HG03460 (cell line): ENCODE measurements at regions not wholly inside any gene's neighbourhood (a gene's known extent, or its start where the extent isn't known, plus 50 kb on each side); places are given as distances from the start of the nearest gene placed in this dataset.

Experiments used
- ATAC-seq: cut with Tn5 transposase; IDR thresholded peaks from one replicate; pipeline ENCODE4 v1.9.1; 2021; ENCODE audit not compliant: unreplicated experiment

DNA sequence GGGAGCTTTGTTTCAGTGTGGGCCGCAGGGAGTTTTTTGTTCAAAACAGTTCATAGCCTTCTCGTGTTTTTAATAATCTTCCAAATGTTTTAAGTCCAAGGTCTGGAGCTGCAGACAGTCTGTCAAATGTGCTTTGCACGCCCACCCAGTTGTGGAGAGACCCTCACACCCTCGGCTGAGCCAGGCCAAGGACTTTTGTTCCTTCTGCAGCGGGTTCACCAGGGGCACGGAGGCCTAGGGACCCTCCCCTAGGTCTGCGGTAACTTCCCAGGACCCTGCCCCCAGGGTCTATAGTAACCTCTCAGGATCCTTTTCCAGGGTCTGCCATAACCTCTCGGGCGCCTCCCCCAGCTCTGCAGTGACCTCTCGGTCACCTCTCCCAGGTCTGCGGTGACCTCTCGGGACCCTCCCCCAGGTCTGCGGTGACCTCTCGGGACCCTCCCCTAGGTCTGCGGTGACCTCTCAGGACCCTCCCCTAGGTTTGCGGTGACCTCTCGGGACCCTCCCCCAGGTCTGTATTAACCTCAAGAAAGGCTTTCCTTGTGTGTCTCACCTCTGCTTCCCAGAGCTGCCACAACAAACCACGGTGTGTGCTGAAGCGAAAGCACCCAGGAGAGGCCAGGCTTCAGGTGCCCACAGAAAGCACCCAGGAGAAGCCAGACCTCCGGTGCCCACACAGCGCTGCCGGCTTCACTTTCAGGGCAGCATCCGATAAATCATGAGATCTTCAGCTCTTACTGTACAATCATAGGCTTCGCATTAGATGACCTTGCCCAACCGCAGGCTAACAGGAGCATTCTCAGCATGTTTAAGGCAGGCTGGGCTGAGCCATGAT, 301.9 kb upstream of the SALL3 start:
- no peak for ATAC-seq

DNA sequence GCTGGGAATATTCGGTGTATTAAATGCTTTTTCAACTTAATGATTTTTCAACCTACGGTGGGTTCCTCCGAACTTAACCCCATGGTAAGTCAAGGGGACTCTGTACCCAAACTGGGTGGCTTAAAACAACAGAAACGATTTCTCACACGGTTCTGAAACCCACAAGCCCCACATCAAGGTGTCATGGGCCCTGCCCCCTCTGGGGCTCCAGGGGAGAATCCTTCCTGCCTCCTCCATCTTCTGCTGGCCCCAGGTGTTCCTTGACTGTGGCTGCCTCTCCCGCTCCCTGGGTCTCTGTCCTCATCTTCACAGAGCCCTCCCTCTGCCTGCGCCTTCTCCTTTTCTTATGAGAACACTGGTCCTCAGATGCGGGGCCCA, 301.3 kb upstream of the SALL3 start:
- ATAC-seq: no peak

DNA sequence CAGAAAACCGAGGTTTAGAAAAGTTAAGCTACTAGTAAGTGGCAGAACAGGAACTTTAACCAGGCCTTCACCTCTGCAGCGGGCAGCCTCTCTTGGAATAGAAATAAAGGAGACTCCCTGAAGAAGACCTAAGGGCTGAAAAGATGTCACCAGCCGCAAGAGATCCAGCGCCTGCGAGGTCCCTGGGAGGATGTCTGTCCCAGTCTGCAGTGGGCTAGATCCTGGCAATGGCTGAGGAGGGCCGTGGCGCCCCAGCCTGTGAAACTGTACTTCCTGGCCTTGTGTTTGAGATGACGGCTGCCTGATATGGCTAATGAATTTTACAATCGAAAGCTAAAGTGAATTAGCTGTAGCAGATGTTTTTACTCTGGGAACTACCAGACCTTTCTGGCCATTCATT, 300.6 kb upstream of the SALL3 start:
- no peak for ATAC-seq

DNA sequence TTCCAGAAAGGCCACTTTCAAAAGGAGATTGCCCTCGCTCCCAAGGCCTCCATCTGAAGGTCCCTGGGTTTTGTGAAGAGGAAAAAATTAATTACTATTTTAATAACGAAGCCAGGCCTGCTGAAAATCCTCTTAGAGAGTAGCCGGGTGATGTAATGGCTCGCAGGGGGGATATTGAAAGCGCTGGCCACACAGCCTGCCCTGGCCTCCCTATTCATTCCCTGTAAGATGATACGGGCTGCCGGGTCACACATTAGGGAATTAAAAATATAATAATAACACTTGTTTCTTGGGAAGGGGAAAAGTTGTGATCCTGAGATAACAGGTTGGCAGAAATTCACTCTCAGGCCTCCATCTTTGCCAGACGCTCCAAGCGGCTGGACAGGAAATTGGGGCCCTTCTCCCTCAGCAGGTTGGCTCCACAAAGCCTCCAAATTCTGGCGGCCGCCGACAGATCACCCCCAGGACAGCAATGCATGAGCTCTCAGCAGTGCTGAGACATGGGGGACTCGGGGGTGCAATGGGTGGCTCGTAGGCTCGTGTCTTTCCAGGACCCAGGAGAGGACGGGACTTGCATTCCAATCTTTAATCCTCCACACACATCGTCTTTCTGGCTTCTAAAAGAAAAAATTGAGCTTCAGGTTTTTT, 299.9 kb upstream of the SALL3 start:
- ATAC-seq: no peak

DNA sequence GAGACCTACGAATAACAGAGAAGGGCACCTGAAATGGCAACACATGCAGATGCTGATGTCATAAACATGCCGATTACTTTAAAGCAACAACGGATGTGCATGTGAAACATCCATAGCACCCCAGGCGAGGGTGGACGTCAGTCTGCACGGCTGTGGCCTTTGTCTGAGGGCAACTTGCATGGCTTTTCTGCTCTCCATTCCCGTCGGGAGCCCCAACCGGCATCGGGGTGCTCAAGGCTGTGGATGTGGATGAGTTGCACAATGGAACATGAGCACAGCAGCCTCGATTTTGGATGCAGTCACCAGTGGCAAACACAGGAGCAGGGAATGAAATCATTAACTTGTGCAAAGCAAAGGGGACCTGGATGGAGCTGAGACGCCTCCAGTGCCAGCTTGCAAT, 298.2 kb upstream of the SALL3 start:
- ATAC-seq: no peak

DNA sequence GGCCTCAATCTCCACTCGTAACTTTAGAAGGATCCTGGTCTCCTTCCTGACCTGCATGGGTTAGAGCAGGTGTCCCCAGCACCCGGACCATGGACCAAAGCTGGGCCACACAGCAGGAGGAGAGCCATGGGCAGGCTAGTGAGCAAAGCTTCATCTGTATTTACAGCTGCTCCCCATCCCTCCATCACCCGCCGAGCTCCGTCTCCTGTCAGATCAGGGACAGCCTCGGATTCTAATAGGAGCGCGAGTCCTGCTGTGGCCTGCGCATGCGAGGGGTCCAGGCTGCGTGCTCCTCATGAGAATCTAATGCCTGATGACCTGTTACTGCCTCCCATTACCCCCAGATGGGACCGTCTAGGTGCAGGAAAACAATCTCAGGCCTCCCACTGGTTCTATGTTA, 297.7 kb upstream of the SALL3 start:
- ATAC-seq: no peak

DNA sequence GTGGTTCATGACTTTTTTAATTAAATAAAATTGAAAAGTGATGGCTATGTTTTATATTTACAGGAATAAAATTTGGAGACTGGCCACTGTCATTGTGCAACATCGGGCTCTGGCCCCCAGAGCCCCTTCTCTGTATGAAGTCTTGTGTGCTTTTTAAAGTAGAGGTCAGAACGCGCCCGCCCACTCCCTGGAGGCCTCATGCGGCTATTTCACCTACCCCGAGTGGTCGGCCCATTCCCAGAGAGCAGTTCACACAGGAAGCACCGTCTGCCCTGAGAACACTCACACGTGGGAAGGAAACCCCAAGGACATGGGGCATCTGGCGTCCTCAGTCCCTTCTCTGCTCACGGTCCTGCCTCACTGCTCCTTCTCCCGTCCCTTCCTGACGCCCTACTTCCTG, 296.9 kb upstream of the SALL3 start:
- ATAC-seq: no peak

DNA sequence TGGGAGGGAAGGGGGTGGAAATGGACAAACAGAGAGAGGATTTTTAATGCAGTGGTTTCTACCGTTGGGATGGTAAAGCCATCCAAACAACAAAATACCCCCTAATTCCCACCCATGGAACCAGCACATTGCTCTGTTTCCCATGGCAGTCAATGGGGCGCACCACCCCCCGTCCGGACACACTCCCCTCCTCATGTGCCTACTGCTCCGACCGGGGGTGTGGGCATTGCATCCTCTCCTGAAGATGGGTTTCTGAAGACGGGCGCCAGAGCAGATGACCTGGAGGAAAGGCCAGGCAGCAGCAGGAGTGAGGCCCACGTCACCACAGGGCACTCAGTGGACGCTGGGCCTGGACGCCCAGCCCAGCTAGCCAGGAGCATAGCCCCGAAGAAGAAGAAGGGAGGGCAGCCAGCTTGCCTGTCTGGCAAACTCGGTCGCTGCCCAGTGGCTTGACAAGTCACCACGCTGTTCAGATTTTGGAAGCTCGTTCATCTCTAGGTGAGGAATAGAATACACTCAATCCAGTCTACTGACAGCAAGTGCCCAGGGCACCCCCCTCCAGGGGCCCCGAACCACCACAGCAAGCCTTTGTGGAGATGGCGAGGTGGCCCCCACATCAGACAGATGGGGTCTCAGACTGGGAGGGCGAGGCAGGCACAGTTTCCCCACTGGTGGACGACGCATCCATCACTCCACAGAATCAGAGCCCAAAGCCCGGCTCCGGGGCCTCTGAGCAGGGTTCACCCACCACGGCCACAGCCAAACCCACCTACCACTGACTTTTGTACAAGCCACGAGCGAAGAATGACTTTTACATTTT, 296.2 kb upstream of the SALL3 start:
- ATAC-seq: no peak

DNA sequence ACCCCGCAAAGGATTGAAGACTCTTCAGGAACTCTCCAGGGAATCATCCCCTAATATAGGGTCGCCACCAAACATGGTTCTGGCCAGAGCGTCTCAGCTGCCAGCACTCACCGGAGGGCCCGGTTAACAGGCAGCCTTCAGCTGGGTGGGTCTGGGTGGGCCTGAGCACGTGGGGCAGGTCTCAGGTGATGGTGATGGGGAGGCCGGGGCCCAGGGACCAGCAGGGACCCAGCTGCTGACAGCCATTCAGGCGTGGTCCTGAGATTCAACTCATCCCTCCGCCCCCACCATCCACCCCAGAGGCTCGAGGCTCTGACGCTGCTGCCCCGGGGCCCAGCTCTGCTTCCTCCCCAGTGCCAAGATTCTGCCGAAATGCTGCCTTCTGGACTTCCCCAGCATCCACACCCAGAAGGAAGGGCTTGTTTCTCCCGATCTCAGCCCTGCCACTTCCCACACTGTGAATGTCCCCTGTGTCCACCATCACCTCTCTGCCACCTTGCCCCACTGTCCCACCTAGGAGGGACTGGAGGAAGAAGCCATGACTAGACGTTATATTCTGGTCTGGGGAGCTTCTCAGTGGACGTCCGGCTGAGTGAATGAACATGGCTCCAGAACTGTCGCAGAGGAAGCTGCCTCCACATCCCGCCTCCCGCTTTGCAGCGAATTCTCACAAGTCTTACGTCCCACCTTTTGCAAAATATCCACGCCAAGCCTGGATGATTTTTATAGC, 294.2 kb upstream of the SALL3 start:
- ATAC-seq: no peak

DNA sequence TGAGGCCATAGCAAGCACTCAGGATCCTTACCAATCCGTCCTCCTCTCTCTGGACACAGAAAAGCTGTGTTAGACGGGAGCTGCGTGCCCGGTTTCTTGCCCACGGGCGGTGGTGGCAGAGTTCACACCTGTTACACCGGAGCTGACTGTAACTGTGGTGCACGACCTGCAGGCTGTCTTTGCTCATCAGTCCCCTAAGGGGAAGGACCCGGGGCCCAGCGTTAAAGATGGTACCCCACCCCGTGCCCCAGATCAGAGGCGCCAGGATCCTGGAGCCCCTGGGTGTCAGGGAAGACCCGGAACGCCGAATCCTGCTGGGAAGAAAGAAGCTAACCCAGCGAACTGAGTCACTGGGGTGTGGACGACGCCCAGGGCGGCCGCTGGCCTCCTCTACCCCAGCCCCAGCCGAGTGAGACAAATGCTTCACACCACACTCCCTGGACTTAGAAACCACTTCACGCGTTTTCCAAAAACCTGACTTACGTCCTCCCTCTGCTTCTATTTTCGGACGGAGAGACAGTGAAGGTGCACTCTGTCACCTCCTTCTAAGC, 293.6 kb upstream of the SALL3 start:
- no peak for ATAC-seq

DNA sequence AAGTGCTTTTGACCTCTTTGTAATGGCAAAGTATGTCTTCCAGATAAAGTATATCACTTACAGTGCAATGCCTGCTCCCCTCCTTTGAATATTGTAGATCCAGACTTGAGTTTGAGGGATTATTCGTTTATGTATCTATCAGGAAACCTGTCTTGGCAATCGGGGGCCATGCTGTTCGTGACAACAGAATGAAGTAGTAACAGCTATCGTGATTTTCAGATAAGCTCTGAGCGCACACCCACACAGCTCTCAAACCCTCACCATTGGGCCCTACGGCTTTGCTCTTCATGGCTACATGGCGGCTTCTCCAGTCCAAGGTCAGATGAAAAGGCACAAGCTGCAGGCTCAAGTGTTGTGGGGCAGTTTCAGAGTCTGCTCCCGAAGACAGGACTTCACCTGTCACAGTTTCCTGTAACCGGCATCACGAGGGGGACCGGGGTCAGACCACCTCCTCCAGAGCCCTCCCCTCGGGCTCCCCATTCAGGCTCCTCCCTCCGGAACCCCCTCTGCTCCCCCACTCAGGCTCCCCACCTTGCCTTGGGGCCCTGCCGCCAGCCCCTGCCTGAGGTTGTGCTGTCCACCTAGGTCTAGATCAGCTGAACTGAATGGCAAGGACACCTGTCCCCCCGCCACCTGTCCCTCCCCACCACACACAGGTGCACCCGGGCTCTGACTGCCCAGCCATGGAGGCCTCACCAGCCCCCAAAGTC, 292.5 kb upstream of the SALL3 start:
- no peak for ATAC-seq

DNA sequence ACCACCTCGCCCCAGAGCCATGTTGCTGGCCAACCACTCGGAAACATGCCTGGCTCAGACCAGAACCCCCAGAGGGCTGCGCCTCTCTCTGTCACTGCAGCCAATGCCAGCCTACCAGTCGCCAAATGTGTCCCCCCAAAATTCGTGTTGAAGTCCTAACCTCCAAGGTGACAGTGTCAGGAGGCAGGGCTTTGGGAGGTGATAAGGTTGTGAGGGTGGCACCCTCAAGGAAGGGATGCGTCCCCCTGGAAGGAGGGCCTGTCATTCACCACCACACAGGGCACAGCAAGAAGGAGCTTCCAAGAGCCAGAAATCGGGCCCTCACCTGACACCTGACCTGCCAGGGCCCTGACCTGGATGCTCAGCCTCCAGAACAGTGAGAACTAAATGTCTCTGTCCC, 291.9 kb upstream of the SALL3 start:
- no peak for ATAC-seq

DNA sequence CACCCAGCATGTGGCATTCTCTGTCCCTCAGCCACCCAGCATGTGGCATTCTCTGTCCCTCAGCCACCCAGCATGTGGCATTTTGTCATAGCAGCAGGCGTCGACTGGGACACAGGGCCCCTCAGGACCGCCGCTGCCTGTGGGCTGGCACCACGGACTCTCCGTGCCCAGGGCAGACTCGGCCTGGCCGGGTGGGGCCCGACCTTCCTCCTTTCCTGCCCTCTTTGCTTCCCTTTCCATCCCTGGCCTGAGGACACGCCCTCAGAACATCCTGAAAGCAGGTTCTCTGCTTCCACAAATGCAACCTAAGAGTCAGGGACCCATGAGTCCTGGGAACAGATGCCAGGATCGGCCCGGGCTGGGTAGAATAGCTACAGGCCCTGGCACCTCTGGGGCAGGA, 291.4 kb upstream of the SALL3 start:
- ATAC-seq: no peak

DNA sequence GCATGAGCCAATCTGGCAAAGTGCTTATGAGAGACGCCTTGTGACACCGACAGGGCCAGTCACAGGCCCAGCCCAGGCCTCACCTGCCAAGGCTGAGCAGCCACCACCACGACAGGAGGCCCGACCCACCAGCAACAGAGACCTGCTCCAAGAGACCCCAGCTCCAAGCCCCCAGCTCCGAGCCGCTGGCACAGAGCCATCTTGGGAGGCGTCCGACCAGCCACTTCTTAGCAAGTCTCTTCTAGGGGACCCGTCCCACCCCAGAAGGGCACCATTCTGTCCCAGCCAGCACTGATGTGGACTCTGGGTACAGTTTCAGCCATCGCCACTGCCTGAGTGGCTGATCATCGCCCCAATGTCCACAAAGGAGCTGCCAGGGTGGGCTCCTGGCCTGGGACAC, 290.7 kb upstream of the SALL3 start:
- no peak for ATAC-seq

DNA sequence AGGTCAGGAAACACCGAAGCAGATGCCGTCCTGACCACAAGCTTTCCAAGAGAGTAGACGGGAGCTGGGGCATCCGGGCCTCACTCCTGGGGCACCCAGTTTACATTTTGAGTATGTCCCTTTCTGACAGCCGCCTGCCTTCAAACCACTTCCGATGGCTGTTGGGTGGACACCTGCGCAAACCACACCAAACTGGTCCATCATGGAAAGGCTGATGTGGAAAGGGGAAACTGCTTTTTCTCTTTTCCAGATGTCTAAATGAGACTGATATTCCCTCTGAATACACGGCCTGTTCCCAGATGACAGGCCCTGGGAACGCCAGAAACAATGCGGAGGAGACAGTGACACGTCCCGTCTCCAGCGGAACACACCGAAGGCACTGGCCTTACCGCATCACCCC, 290.0 kb upstream of the SALL3 start:
- ATAC-seq: no peak

DNA sequence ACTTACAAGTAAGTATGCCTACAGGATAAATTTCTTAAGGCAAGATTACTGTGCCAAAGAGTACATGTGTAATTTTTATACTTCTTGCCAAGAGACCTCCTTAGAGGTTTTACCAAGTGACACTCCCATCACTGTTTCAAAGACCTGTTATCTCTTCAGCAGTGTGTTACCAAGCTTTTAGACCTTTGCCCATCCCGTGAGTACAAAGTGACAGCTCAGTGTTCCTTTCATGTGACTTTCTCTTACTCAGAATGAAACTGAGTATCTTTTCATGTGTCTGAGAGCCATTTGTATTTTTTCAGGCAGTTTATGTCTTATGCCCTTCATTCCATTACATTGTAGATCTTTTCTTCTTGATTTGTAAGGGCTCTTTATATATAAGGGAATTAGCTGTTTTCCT, 287.5 kb upstream of the SALL3 start:
- no peak for ATAC-seq

DNA sequence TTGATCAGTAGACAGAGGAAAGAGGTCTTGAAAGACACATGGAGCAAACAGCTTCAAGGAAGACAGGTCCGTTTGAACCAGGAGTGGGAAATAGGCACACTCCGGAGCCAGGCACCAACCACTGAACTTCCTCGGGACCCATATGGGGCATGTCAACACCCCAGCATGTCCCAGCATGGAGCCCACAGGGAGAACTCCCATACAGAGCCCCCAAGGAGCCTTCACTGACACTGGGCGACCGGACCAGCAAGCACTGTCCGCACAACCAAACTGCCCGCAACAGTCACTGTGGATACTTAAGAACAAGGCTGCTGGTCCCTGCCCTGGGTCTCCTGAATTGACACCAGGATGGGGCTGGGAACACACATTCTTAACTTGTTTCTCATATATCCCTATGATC, 286.2 kb upstream of the SALL3 start:
- ATAC-seq: no peak

DNA sequence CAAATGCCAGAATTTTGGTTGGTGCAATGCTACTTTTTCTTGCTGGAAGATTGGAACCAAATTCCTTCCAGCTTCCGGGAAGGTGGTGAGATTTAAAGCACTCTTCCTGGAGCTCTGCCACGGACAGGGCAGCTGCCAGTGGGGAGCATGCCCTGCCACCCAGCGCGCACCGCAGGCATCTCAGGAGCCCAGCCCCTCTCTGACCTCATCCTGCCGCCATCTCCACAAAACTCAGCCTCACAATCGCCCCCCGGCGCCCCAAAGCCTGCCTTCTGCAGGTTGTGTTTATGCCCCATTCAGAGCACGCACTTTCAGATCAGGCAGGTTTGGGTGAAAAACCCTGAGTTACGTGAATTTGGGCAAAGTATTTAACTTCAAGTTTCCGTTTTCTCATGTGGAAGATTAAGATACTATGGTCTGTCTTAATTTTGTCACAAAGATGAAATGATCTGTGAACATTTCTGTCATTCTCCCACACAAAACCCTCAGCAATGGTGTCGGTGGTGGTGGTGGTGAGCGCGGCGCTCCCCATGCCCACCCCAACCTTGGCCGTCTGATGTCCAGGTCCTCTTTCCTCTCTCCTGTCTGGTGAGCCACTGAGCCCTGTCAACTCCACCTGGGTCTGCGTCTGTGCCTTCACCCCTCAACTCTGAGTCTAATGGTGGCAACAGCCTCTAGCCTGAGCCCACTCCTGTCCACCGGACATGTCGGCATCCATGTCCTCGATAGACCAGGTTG, 282.8 kb upstream of the SALL3 start:
- no peak for ATAC-seq

DNA sequence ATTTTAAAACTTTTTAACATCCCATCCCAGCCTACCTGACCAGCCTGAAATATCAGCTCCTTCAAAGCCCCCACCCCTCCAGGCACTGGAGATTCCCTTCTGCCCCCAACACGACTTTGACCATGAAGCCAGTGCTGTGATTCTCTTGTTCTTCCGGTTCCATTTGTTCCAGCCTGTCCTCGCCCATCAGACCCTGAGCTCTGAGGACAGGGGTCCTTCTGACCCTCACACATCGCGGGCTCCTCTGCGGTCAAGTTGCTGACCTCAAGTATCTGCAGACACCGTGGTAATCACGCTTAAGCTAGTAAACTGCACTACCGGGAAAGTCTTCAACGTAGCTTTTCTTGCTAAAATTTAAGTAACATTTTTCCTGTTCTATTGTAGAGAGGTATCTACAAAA, 282.2 kb upstream of the SALL3 start:
- ATAC-seq: no peak

DNA sequence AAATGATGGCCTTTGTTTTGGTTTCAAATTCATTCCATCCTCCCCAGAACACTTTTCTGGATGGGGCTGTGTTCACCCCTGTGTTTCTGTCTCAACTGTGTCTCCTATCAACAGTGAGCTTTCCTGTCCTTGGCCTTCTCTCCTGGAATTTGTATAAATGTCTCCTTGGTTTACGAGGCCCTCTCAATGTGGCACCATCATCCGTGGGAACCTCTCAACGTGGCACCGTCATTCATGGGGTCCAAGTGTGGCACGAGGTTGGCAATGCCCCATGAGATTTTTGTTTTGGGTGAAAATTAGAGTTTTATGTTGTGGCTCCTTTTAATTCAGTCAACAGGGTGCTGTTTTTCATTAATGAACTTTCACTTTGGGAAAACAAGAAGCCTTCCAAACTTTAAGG, 280.7 kb upstream of the SALL3 start:
- no peak for ATAC-seq
